GM19372 (cell line): ENCODE measurements at regions not wholly inside any gene's neighbourhood (a gene's known extent, or its start where the extent isn't known, plus 50 kb on each side); places are given as distances from the start of the nearest gene placed in this dataset.
"Not testable (repeated sequence)": the region's sequence is repeated elsewhere in the genome, so short reads cannot be mapped to it uniquely, and the experiment has no call there.

Experiments used
- ATAC-seq: cut with Tn5 transposase; IDR thresholded peaks from one replicate; pipeline ENCODE4 v1.9.1; 2021; ENCODE audit warnings: mild to moderate bottlenecking, low read depth, moderate library complexity; ENCODE audit not compliant: unreplicated experiment

DNA sequence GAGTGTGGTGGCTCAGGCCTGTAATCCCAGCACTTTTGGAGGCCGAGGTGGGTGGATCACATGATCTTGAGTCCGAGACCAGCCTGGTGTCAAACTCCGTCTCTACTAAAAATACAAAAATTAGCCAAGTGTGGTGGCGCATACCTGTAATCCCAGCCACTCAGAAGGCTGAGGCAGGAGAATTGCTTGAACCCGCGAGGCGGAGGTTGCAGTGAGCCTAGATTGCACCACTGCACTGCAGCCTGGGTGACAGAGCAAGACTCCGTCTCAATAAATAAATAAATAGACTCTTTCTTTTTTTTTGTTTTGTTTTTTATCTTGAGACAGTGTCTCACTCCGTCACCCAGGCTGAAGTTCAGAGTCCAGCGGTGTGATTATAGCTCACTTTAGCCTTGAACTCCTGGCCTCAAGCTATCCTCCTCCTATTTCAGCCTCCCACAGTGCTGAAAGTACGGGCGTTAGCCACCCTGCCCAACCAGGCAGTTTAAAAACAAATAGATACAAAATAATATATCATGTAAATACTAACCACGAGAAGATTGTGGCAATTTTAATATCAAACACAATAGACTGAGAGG, 1158.0 kb upstream of the TMEFF2 start:
- ATAC-seq = not testable (repeated sequence)

DNA sequence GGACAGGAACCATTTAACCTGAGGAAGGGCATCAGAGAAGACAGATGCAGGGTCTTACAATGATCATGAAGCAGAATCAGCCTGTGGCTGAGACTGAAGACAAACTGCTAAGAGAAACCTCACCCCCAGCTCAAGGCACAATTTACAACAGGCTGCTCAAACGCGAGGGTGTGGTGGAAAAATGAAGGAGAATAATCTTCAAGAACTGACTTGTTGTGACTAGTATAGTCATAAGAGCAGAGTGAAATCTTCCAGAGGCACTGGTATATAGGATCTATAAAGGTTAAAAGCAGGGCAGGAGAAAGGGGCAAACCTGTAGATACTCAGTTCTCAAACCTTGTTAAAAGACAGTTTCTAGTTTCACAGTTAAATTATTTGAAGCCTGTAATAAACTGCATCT, 1155.8 kb upstream of the TMEFF2 start:
- ATAC-seq = no peak

GRCh38 chr2:193349642-193350041, 1154.9 kb upstream of the TMEFF2 start:
- ATAC-seq = no peak

DNA sequence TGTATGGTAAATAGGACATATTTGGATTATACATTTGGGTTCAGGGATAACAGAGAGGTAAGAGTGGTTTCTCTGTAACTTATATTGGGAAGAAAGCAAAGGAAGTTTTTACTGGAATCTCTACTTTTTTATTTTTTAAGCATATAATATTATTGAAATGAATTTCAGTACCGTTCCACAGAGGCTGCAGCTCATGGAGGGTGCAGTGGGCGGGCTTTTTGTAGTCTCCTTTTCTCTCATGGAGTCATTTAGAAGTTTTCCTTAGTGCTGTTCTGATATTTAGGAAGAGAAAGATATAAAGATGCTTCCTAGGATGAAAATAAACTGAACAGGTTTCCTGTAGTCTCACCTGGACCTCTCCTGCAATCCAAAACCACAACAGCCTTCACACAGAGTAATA, 1153.3 kb upstream of the TMEFF2 start:
- ATAC-seq = no peak

GRCh38 chr2:193336781-193337180, 1142.0 kb upstream of the TMEFF2 start:
- no peak for ATAC-seq

GRCh38 chr2:193334401-193334800, 1139.7 kb upstream of the TMEFF2 start:
- ATAC-seq = no peak

DNA sequence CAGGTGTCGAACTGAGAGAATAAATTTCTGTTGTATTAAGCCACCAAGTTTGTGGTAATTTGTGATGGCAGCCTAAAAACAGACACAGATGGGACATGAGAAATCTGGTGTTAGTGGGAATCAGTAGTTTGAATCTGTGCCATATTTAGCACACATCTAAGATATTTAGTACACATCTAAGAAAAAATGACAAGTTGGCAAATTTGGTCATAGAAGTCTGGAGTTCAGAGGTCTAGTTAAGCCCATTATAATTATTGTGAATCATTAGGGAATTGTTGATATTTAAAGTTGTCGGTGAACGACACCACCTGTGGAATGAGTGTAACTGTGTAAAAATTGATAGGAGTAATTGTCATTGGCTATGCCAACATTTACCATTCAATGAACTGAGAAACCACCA, 1138.8 kb upstream of the TMEFF2 start:
- ATAC-seq = no peak

- ATAC-seq = no peak
Observed at GRCh38 chr2:193332941-193333340, 1138.2 kb upstream of the TMEFF2 start.

- no peak for ATAC-seq
Observed at GRCh38 chr2:193331676-193332075, 1136.9 kb upstream of the TMEFF2 start.

- no peak for ATAC-seq
Observed at GRCh38 chr2:193326296-193326695, 1131.6 kb upstream of the TMEFF2 start.

DNA sequence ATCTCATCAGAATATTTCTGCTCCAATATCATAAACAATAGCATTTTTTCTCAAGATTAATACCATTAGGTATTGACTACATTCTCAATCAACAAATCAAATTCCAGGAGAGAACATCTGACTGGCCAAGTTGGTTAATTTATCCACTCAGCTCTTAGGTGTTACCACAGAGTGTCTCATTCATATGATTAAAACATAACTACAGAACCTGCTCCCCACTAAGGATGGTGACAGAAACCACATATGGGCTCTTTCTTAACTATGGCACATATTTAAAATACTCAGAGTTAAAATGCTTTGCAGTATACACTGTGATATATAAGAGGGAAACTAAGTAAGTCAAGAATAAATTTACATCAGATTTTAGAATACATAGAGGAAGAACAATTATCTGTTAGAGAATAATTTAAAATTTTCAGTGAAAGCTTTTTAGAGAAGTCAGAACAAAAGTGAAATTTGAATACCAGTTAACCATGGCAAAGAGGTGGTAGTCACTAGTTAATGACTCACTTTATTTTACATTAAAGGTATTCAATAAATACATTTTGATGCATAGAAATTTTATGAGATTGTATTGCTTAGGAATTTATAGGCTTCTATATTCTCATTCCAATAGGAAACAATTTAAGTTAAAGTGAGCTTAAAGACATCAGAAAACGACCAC, 1120.8 kb upstream of the TMEFF2 start:
- ATAC-seq = no peak

DNA sequence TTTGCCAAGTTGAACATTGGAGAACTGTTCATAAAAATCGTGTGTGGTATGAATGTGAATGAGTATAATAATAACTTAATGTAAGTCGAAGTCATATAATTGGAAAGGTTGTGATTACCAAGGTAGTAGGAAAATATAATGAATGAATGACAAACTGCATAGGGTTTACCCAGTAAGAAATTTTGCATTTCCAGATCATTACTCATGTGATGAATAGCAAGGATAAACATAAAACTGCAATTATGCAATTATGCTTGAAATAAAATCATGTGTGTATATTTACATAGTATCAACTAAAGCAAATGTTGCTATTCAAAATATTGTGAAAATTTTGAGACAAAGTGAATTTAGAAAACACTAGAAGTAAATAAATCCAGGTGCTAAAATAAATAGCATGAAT, 1108.7 kb upstream of the TMEFF2 start:
- ATAC-seq = no peak

DNA sequence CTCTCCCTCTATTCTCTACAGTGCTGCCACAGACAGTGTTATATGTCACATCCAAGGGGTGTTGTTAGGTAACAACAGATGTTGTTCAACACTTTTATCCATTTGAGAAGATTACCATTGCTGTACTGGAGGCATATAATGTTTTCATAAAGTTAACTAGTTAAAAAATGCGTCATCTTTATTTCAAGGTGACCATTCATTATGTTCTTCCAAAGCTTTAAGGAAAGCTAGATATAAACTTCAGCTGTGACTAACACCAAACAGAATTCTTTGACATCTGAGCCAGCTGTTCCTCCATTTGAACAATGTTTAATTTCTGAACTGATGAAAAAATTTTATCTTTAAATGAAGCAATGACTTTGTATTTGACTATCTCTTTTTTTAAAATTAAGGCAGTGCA, 1099.6 kb upstream of the TMEFF2 start:
- ATAC-seq = no peak

GRCh38 chr2:193279361-193279760, 1084.6 kb upstream of the TMEFF2 start:
- ATAC-seq = no peak

DNA sequence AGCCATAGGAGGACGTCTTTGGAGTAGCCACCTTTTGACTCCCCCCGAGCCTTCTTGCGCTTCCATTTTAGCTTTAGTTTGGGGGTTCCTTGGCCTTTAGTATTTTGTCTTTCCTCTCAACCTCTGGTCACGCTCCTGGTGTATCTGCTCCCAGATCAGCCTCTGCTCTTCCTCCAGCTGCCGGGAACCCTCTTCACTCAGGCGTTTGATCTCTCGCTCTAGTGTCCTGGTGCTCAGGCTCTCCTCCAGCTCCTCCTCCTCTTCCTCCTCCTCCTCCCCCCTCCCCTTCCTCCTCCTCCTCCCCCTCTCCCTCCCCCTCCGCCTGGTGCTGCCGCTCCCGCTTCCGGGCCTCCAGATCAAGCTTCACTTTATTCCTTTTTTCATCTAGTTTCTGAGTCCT, 1082.3 kb upstream of the TMEFF2 start:
- no peak for ATAC-seq

- ATAC-seq = no peak
Observed at GRCh38 chr2:193276560-193276959, 1081.8 kb upstream of the TMEFF2 start.

- no peak for ATAC-seq
Observed at GRCh38 chr2:193276069-193276468, 1081.3 kb upstream of the TMEFF2 start.

DNA sequence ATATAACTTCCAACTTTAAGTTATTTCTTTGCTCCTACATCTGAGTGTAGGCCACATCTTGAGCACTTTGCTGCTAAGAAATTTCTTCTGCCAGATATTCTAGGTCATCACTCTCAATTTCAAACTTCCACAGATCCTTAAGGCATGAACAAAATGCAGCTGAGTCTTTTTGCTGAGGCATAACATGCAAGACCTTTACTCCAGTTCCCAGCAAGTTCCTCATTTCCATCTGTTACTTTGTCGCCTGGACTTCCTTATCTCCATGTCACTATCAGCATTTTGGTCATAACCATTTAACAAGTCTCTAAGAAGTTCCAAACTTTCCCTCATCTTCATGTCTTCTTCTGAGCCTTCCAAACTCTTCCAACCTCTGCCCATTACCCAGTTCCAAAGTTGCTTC, 1077.3 kb upstream of the TMEFF2 start:
- no peak for ATAC-seq

GRCh38 chr2:193270816-193271215, 1076.1 kb upstream of the TMEFF2 start:
- no peak for ATAC-seq

DNA sequence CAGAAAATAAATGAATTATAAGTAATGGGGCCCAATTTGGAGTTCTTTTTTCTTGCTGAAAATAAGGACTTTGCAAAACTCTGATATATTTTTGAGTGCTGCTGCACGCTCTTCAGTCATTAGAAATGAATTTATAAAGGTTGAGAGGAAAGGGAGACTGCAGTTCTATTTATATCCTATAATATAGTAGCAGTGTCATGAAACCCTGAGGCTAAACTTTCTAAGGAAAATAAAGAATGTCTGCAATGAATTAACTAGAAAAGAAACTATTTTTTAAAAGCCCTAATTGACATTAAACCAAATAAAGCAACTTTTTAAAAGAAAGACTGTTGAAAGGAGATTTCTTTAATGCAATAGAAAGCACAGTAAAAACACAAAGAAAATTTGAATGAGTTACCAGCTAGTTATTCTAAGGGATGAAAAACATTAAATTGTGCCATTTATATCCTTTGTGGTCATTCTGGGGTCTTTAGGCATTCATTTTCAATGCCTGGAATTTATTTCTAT, 1072.8 kb upstream of the TMEFF2 start:
- ATAC-seq = no peak

GRCh38 chr2:193253014-193253530, 1058.3 kb upstream of the TMEFF2 start:
- ATAC-seq = no peak

DNA sequence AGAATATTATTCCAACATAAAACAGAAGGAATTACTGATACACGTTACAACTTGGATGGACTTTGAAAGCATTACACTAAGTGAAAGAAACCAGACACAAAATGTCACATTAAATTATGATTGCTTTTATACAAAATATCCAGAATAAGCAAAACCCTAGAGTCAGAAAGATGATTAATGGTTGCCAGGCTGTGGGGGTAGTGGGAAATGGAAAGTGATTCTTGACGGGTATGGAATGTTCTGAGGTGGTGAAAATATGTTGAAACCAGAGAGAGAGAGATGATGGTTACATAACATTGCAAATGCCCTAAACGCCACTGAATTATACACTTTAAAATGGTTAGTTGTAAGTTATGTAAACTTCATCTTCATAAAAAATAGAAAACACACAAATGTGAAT, 1057.2 kb upstream of the TMEFF2 start:
- ATAC-seq = no peak
